ENCODE measurements at regions not wholly inside any gene's neighbourhood (a gene's known extent, or its start where the extent isn't known, plus 50 kb on each side); places are given as distances from the start of the nearest gene placed in this dataset.

DNA sequence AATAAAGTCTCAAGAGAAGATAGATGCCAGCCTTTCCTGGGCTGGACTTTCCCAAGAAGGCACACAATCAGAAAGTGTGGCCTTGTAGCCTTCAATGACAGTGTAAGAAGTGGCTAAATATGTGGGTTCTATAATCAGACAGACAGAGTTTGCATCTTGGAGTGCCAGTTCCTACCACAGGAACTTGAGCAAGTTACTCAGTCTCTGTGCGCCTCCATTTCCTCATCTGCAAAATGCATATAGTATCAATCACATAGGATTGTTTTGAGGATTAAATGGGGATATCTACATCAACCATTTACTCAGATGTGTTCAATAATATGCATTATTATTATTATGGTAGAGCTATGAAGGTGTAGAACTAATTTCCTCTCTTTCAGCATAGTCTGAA lies 176.8 kb upstream of the PTBP2 start:
- no peaks in the 10 kb centered on the region for H3K36me3 Mint-ChIP-seq

DNA sequence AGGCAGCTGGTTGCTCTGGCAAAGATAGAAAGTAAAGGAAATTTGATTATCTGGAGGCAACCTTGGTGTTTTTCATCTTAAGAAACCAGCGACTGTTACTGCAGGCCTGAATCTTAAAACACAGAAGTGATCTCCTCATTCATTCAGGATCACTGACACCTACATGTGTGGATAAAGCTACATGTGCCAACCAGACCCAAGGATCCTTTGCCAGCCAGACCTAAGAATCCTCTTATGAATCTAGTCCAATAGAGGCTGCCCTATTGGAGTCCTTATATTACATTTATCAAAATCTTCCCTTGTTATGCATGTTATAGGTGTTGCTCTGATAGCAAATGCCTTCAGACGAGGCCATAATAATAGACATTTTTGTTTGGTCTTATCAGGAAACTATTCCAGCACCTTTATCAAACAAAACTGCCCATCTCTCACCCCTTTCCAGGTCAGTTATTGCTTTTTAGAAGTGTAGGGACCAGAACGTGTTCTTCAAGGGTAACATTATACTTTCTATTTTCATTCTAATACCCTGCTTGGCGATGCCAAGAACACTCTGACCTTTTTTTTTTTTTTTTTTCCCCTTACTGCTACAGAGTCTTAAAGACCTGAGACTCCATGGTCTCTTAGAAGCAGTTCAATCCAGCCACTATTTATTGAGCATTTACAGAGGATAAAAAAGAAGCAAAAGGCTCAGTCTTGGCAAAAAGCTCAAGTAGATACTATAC lies 175.5 kb upstream of the PTBP2 start:
- Histone ChIP-seq H4K20me1 (ENCODE audit: insufficient read depth, low read length) (no peaks in the 10 kb centered on the region), H3K9ac (ENCODE audit: insufficient read depth, low read length, poor library complexity, severe bottlenecking) (no peak overlapping the region), H3K36me3 (replicated peaks in 1 of 2; ENCODE audit: control insufficient read depth in 1 of 2, insufficient read depth in 2 of 2, low read length in 2 of 2) (no peaks in the 10 kb centered on the region), H3K4me1 (ENCODE audit: control insufficient read depth in 1 of 2, insufficient read depth in 2 of 2, low read length in 2 of 2) (no peaks in the 10 kb centered on the region), H3K4me2 (replicated peaks; ENCODE audit: extremely low read depth, low read length, poor library complexity, severe bottlenecking) (no peak overlapping the region), H3K9me3 (replicated peaks in 1 of 2; ENCODE audit: control insufficient read depth in 1 of 2, insufficient read depth in 1 of 2, low read length in 2 of 2) (no peaks in the 10 kb centered on the region), H3K27me3 (ENCODE audit: control insufficient read depth in 2 of 2, insufficient read depth in 2 of 2, low read length in 2 of 2) (no peaks in the 10 kb centered on the region), H3K4me3 (replicated peaks in 1 of 3; ENCODE audit: low read depth in 2 of 3, low read length in 3 of 3) (no peak overlapping the region), H3K79me2 (ENCODE audit: insufficient read depth, low read length) (no peaks in the 10 kb centered on the region), H2AFZ (ENCODE audit: insufficient read depth, low read depth, low read length, poor library complexity, severe bottlenecking) (no peak overlapping the region), H3K27ac (ENCODE audit: low read depth in 1 of 2, low read length in 2 of 2) (no peak overlapping the region)
- peaks cover 0 to 12% (median 2%) of the 10 kb centered on the region in 7 donors for H3K9me3 Mint-ChIP-seq
- no peaks in the 10 kb centered on the region for H3K36me3 Mint-ChIP-seq
- DNase-seq, result no peak
- H3K27me3 Mint-ChIP-seq (ENCODE audit: low read depth in 3 of 3), result peaks cover 0 to 2% (median 1%) of the 10 kb centered on the region in 3 donors
- WGBS (ENCODE audit: insufficient coverage), result 100% methylated on average over 1 of the region's 4 CpGs
- TF ChIP-seq CTCF (IDR thresholded peaks at IDR 0.05), result no peak
- intact Hi-C loops (cut with micrococcal nuclease), result no loop called here
- H3K4me3 Mint-ChIP-seq, result no peak overlapping the region
- no peaks in the 10 kb centered on the region for H3K4me1 Mint-ChIP-seq
- no peak overlapping the region for H3K27ac Mint-ChIP-seq

More for the DNA sequence above, 176.8 kb upstream of the PTBP2 start:
- intact Hi-C loops (cut with micrococcal nuclease), result no loop called here
- TF ChIP-seq CTCF (IDR thresholded peaks at IDR 0.05), result no peak
- Histone ChIP-seq H3K79me2 (ENCODE audit: insufficient read depth, low read length) (no peaks in the 10 kb centered on the region), H3K4me1 (ENCODE audit: control insufficient read depth in 1 of 2, insufficient read depth in 2 of 2, low read length in 2 of 2) (no peaks in the 10 kb centered on the region), H3K27me3 (ENCODE audit: control insufficient read depth in 2 of 2, insufficient read depth in 2 of 2, low read length in 2 of 2) (no peaks in the 10 kb centered on the region), H3K9me3 (replicated peaks in 1 of 2; ENCODE audit: control insufficient read depth in 1 of 2, insufficient read depth in 1 of 2, low read length in 2 of 2) (no peaks in the 10 kb centered on the region), H3K27ac (ENCODE audit: low read depth in 1 of 2, low read length in 2 of 2) (no peak overlapping the region), H2AFZ (ENCODE audit: insufficient read depth, low read depth, low read length, poor library complexity, severe bottlenecking) (no peak overlapping the region), H3K4me2 (replicated peaks; ENCODE audit: extremely low read depth, low read length, poor library complexity, severe bottlenecking) (no peak overlapping the region), H3K9ac (ENCODE audit: insufficient read depth, low read length, poor library complexity, severe bottlenecking) (no peak overlapping the region), H3K36me3 (replicated peaks in 1 of 2; ENCODE audit: control insufficient read depth in 1 of 2, insufficient read depth in 2 of 2, low read length in 2 of 2) (no peaks in the 10 kb centered on the region), H4K20me1 (ENCODE audit: insufficient read depth, low read length) (no peaks in the 10 kb centered on the region), H3K4me3 (replicated peaks in 1 of 3; ENCODE audit: low read depth in 2 of 3, low read length in 3 of 3) (no peak overlapping the region)
- H3K27me3 Mint-ChIP-seq (ENCODE audit: low read depth in 3 of 3), result peaks cover 0 to 4% (median 1%) of the 10 kb centered on the region in 3 donors
- no peak overlapping the region for H3K27ac Mint-ChIP-seq
- H3K4me1 Mint-ChIP-seq, result no peaks in the 10 kb centered on the region
- no peak overlapping the region for H3K4me3 Mint-ChIP-seq
- H3K9me3 Mint-ChIP-seq, result peaks cover 0 to 12% (median 2%) of the 10 kb centered on the region in 7 donors
- no peak for DNase-seq
- no CpG with 5 or more reads among the region's 1 CpG for WGBS (ENCODE audit: insufficient coverage)

Data from CD14-positive monocyte (primary cell).